Loucy (cell line): ENCODE measurements at regions not wholly inside any gene's neighbourhood (a gene's known extent, or its start where the extent isn't known, plus 50 kb on each side); places are given as distances from the start of the nearest gene placed in this dataset.

Experiments
- H2AFZ ChIP-seq: fragments of 200-600 bp; sonication (generic); 2 replicates; pipeline ENCODE4 v1.6.0; 2016; ENCODE audit warnings: antibody characterized with exemption, mild to moderate bottlenecking, low read length, moderate library complexity
- H3F3A ChIP-seq: fragments of 200-600 bp; 2 replicates; pipeline ENCODE4 v1.6.0; 2016; ENCODE audit warnings: antibody characterized with exemption, low read depth, mild to moderate bottlenecking
- H3K27me3 ChIP-seq: fragments of 200-600 bp; sonication (generic); 2 replicates; pipeline ENCODE4 v1.6.1; 2014; ENCODE audit warnings: low read length, mild to moderate bottlenecking; ENCODE audit not compliant: insufficient read depth, poor library complexity, severe bottlenecking
- H3K36me3 ChIP-seq: fragments of 200-600 bp; sonication (generic); 2 replicates; pipeline ENCODE4 v1.6.1; 2016; ENCODE audit warnings: low read length; ENCODE audit not compliant: insufficient read depth
- H3K4me1 ChIP-seq: fragments of 200-600 bp; sonication (generic); 2 replicates; pipeline ENCODE4 v1.5.1; 2014; ENCODE audit warnings: low read length, mild to moderate bottlenecking; ENCODE audit not compliant: insufficient read depth, poor library complexity, severe bottlenecking
- H3K4me2 ChIP-seq: fragments of 200-600 bp; sonication (generic); 2 replicates; pipeline ENCODE4 v1.6.0; 2014; ENCODE audit warnings: antibody characterized with exemption, low read length, low read depth, mild to moderate bottlenecking; ENCODE audit not compliant: poor library complexity, severe bottlenecking
- H3K4me3 ChIP-seq: fragments of 200-600 bp; sonication (generic); 2 replicates; pipeline ENCODE4 v1.5.1; 2014; ENCODE audit warnings: low read length, mild to moderate bottlenecking, mixed read lengths; ENCODE audit not compliant: poor library complexity, severe bottlenecking
- H3K79me2 ChIP-seq: fragments of 200-600 bp; sonication (generic); 2 replicates; pipeline ENCODE4 v1.6.1; 2014; ENCODE audit warnings: low read length; ENCODE audit not compliant: insufficient read depth
- H3K9ac ChIP-seq: fragments of 200-600 bp; sonication (generic); 2 replicates; pipeline ENCODE4 v1.6.0; 2014; ENCODE audit warnings: mild to moderate bottlenecking, low read depth, low read length, moderate library complexity; ENCODE audit not compliant: poor library complexity, severe bottlenecking
- H3K9me2 ChIP-seq: fragments of 200-600 bp; sonication (generic); replicated peaks from 2 replicates; pipeline ENCODE4 v1.6.1; 2016; ENCODE audit warnings: low read depth, low read length, mixed read lengths
- H3K9me3 ChIP-seq: fragments of 200-600 bp; sonication (generic); 2 replicates; pipeline ENCODE4 v1.6.1; 2014; ENCODE audit warnings: mild to moderate bottlenecking, antibody characterized with exemption, low read length, low read depth; ENCODE audit not compliant: insufficient read depth
- H4K20me1 ChIP-seq: fragments of 200-600 bp; sonication (generic); 2 replicates; pipeline ENCODE4 v1.6.0; 2014; ENCODE audit warnings: antibody characterized with exemption, low read length, mild to moderate bottlenecking; ENCODE audit not compliant: insufficient read depth, poor library complexity, severe bottlenecking
- CTCF ChIP-seq: fragments of 200-600 bp; sonication (generic); conservative IDR thresholded peaks from 2 replicates; pipeline ENCODE4 v1.5.1; 2014; ENCODE audit warnings: mild to moderate bottlenecking, antibody characterized with exemption, low read length
- EZH2phosphoT487 ChIP-seq: fragments of 200-600 bp; IDR thresholded peaks from 2 replicates; pipeline ENCODE4 v1.6.1; 2018; ENCODE audit warnings: antibody characterized with exemption, mild to moderate bottlenecking, moderate library complexity, borderline replicate concordance

- no peaks in the 10 kb centered on the region for H3K27me3 ChIP-seq
- H3K79me2 ChIP-seq: peaks cover 14% of the 10 kb centered on the region; the same call in 1 of the 2 replicates
- TF ChIP-seq CTCF (no peak), EZH2phosphoT487 (no peak)
- peaks cover 16% of the 10 kb centered on the region for H3F3A ChIP-seq
- no peaks in the 10 kb centered on the region for H3K9me2 ChIP-seq
- peaks cover 69% of the 10 kb centered on the region for H3K4me1 ChIP-seq
- H3K4me3 ChIP-seq: peak overlapping the region; percentile 61
- peak overlapping the region; percentile 94 for H3K9ac ChIP-seq
- no peaks in the 10 kb centered on the region for H4K20me1 ChIP-seq
- H2AFZ ChIP-seq: no peak overlapping the region
- no peaks in the 10 kb centered on the region for H3K9me3 ChIP-seq
- H3K36me3 ChIP-seq: no peaks in the 10 kb centered on the region
- peak overlapping the region; percentile 89 for H3K4me2 ChIP-seq
Observed at GRCh38 chr7:155362380-155363145, 64.9 kb downstream of the INSIG1 start.

- TF ChIP-seq CTCF (no peak), EZH2phosphoT487 (no peak)
- no peaks in the 10 kb centered on the region for H3K27me3 ChIP-seq
- H3K9ac ChIP-seq: peak overlapping the region; percentile 94
- H2AFZ ChIP-seq: no peak overlapping the region
- peak overlapping the region; percentile 89 for H3K4me2 ChIP-seq
- H3K36me3 ChIP-seq: no peaks in the 10 kb centered on the region
- no peaks in the 10 kb centered on the region for H3K9me3 ChIP-seq
- H3F3A ChIP-seq: peaks cover 16% of the 10 kb centered on the region
- peaks cover 67% of the 10 kb centered on the region for H3K4me1 ChIP-seq
- peak overlapping the region; percentile 73 for H3K4me3 ChIP-seq
- H3K9me2 ChIP-seq: no peaks in the 10 kb centered on the region
- peaks cover 14% of the 10 kb centered on the region; the same call in 1 of the 2 replicates for H3K79me2 ChIP-seq
- no peaks in the 10 kb centered on the region for H4K20me1 ChIP-seq
Observed at GRCh38 chr7:155363146-155363539, 65.5 kb downstream of the INSIG1 start.

GRCh38 chr7:155363852-155364600 lies 66.3 kb downstream of the INSIG1 start:
- Histone ChIP-seq H3K9me2 (no peaks in the 10 kb centered on the region), H3K27me3 (no peaks in the 10 kb centered on the region), H3K36me3 (no peaks in the 10 kb centered on the region), H3K9ac (peak overlapping the region; percentile 94), H3K4me1 (peaks cover 69% of the 10 kb centered on the region), H3K4me2 (peak overlapping the region; percentile 89), H2AFZ (no peak overlapping the region), H3F3A (peaks cover 16% of the 10 kb centered on the region), H4K20me1 (no peaks in the 10 kb centered on the region), H3K9me3 (no peaks in the 10 kb centered on the region), H3K79me2 (peaks cover 14% of the 10 kb centered on the region; the same call in 1 of the 2 replicates), H3K4me3 (peak overlapping the region; percentile 73)
- TF ChIP-seq EZH2phosphoT487 (no peak), CTCF (peak; percentile 76)
